NCI-H2227 treated with DMSO at 0.1 percent for 48 hours (cell line): ENCODE measurements at regions not wholly inside any gene's neighbourhood (a gene's known extent, or its start where the extent isn't known, plus 50 kb on each side); places are given as distances from the start of the nearest gene placed in this dataset.
"Not testable (repeated sequence)": the region's sequence is repeated elsewhere in the genome, so short reads cannot be mapped to it uniquely, and the experiment has no call there.

Source experiments
- DNase-seq: peaks from one replicate; lab custom pipeline; 2025; lab: John Stamatoyannopoulos, UW

DNA sequence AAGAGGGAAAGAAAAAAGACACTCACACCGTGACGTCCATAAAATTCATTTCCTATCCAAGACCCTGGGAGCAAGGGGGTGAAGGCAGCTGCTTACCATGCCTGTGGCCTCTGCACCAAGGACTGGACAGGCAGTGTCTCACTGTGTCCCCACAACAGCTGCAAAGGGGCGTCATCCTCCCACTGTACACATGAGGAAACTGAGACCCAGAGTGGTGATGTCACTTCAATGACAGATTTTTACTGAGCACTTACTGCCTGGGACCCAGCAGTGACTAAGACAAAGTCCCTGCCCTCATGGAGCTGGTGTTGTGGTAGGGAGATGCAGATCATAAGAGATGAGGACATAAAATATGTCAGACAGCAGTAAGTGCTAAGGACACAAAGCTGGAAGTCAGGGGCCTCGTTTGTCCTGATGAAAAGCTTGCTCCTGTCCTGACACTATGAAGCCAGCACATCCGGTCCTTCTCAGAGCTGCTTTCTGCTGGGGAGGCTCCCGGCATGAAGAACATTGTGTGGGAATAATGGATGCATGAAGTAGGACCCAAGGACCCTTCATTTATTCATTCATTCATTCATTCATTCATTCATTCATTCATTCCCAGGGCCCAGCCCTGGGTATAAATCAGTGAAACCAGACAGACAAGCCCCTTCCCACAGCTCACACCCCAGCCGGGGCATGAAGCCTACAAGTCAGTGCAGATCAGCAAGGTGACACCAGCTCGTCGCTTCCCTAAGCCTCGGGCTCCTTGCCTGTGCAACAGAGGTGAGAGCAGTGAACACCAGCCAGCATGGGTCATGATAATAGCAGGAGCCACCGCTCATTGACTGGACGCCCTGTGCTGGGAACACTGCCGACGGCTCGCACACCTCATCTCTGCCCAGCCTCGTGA, 473.7 kb downstream of the MATN1 start:
- DNase-seq = no peak

GRCh38 chr1:30248774-30249173, 474.6 kb downstream of the MATN1 start:
- DNase-seq = no peak

- DNase-seq = no peak
Measured at GRCh38 chr1:30248373-30248772, 475.0 kb downstream of the MATN1 start.

DNA sequence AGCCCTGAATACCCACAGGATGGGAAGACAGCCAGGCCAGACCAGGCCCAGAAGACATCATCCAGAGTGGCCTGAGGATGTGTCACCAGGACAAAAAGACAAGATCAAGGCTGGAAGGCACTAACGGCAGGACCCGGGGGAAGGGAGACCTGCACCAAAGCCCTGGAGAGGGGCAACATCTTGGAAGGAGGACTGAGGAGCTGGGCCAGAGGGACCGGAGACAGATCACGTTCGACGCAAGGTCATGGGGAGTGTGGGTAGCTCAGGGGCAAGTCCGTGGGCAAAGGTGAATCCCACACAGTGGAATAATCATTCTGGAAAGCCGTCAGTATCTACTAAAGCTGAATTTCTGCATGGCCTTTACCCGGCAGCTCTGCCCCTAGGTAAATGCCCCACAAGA, 478.6 kb downstream of the MATN1 start:
- DNase-seq = no peak

DNA sequence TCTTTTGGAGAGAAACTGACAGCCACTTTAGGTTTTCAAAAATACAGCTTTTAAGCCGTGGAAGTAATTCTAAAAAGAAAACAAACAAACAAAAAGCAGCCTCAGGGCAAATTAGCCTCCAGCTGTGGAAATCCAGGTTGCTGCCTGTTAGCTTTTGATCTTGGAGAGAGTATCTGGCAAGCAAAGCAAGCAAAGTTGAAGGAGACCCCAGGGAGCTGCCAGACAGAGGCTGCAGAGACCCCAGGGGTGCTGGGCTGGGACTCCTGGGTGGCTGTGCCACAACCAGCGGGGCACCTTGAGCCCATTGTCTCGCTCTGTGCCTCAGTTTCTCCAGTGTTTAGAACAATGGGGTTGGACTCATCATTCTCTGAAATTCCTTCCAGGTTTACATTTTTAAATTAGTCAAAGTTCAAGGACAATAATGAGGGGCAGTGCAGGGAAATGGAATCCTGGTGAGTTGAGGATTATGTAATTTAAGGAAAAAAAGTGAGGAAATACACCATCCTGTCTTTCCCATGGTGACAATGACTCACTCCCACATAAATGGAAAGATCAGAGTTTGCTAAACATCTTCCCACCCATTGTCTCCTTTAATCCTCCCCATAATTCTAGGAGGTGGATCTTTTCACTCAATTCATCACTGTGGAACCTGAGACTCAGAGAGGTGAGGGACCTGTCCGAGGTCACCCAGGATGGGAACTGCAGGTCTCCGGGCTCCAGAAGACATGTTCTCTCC, 480.5 kb downstream of the MATN1 start:
- DNase-seq = no peak

DNA sequence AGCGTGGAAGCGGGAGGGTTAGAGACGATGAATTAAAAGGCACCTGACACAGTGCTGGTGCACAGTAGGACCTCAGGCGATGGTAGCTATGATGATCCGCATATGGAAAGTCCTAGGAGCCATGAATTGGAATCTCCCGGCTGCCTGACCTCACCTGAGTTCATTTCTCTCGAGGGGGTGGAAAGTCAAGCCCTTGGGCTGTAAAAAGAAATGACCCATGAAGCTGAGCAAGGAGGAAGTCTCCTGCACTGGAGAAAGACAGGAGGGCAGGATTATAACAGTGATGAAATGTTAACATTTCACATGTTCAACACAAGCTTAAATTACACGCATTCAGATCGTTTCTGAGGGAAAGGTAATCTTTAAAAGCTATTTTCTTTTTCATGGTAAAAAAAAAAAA, 481.2 kb downstream of the MATN1 start:
- no peak for DNase-seq

DNA sequence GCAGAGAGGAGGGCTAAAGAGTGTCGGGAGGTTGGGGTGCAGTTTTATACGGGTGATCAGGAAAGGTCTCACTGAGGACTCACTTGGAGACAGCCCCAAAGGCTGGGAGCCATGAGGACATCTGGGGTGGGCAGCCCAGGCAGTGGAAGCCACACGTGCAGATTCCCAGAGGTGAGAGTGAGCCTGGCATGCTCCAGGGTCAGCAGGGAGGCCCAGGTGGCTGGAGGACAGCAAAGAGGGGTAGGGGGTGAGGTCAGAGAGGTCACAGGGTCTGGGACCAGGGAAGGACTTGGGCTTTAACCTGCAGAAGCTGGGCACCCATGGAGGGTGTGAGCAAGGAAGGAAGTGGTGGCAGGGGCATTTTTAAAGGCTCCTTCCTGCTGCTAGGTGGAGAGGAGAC, 481.7 kb downstream of the MATN1 start:
- no peak for DNase-seq

DNA sequence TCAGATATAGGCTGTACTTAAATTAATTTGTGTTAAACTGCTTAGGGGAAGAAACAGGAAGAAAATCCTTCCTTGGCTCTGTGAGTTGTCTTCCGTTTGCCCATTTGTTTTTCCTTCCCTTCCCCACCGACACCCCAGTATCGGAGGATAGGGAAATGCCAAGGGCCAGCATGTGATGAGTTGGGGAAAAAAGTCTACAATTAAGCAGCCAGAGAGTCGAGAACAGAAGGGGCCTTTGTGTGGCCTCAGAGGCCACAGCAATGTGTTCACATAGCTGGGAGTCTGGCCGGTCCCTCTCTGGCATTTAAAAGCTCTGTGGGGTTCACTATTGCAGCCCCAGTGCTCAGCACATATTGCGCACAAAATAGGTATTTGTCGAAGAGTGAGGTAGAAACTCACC, 489.3 kb downstream of the MATN1 start:
- DNase-seq = no peak

DNA sequence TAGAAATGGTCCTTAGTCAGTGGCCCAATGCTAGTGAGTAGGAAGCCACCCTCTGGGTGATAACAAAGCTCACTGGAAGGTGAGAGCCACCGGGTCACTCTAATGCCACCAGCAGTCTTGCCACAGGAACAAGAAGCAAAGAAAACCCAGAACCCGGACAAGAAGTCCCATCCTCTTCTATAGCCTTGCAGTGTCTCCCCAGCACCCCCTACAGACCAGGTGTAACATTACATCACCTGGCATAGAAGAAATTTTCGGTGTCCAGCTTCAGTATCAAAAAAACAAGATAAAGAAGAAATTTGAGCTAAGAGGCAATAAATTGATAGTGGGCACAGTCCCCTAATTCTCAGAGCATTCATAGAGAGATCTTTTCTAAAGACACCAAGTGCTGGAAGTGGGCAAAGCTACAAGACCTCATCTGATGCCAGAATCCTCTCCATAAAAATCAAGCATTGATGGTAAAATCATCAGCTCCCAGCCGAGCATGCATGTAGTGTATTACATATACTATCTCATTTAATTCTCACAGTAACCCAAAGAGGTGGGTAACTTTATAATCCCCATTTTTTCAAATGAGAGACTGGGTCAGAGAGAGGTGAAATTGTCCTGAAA, 491.0 kb downstream of the MATN1 start:
- DNase-seq = no peak

- DNase-seq = no peak
Measured at GRCh38 chr1:30229960-30230359, 493.4 kb downstream of the MATN1 start.

- no peak for DNase-seq
Measured at GRCh38 chr1:30229557-30229956, 493.8 kb downstream of the MATN1 start.

DNA sequence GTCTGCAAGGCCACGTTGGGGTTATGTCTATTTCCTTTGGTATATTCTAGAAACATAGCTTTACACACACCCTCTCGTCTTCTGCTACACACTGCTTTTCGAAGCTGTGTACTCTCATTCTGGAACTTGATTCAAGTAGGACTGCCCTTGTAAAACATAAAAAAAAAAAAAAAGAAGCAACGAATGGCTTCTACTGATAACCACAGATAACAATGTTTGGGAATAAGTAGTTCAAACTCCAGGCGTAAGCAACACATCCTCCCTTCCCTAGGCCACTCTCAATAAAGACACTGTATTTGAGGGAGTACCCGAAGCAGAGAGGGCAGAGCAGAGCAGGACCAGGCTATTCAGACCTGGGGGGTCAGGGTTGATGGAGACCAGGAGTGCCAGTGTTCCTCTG, 496.7 kb downstream of the MATN1 start:
- DNase-seq = no peak

DNA sequence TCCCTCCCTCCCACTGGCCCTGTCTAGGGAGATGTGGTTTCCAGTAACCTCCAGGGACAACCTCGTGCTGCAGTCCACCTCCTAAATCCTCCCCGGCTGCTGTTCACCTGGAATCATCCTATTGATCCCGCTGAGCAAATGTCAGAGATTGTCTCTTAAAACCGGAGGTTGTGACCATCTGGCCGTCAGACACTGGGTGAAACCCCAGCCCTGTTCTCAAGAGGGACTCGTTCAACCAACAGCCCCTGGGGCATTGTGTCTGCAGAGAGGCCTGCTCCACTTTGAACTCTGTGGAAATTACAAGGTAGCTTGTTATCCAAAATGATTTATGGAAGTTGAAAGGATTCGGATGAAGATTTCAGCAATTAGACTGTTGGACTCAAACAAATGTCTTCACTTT, 498.0 kb downstream of the MATN1 start:
- DNase-seq = peak; percentile 8

DNA sequence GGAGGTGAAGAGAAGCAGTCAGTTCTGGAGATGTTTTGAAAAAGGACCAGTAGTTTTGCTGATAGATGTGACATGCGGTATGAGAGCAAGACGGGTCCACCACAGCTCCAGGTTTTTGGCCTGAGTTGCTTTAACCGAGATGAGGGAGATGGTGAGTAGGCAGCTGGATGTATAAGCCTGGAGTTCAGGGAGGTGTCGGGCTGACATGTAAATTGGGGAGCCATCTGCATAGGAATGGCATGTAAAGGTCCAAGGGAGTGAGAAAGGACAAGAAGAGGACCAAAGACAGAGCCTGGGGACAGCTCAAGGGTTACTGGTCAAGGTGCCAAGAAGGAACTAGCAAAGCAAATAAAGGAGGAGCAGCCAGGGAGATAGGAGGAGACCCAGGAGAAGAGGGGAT, 503.7 kb downstream of the MATN1 start:
- no peak for DNase-seq

DNA sequence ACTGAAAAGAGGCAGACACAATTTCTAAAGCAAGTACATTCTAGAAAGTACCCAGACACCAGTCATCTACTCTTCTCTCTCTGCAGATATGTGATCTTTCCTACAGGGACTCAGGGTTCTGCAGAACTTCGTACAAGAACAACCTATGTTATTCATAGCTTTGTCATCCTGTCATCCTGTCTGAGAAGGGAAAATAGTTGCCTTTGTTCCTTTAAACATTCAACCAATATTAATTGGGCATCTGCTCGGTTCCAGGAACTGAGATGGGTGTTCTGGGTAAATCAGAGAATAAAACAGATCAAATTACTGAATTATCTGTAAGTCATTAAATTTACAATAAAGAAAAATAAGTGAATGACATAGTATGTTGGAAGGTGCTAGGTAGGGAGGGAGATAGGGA, 504.9 kb downstream of the MATN1 start:
- no peak for DNase-seq

- no peak for DNase-seq
Measured at GRCh38 chr1:30216602-30217001, 506.8 kb downstream of the MATN1 start.

DNA sequence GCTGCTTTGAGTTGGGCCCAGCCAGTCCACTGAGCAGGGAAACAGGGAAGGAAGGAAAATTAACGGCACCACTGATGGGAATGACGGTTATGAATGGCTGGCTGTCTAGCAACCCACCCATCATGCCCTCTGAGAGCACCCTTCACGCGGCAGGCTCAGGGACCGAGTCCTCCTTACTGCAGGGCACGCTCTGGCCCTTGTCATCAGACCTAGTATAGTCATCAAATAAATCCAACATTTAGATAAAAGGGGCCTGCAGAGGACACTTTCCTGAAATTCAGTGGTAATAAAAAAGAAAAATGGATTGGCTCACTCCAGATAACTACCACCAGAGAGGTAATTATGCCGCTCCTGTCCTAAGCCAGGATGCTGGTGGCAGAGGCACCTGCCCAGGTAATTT, 509.4 kb downstream of the MATN1 start:
- no peak for DNase-seq

DNA sequence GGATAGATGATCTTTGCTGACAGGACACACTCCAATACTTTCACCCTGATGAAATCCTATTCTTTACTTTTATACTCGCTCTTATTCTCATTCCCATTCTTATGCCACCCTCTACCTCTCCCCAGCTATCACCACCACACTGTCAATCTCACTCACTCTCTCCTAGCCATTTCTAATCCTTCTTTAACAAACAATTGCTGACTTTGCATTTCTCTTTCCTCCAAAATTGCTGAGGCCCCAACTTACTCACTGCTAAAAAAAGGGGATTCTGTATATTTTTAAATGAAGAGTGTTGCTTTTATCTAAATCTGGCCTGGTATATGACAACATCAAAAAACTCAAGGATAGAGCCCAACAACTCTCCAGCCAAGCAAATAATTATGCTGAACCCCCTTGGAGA, 515.4 kb downstream of the MATN1 start:
- not testable (repeated sequence) for DNase-seq

DNA sequence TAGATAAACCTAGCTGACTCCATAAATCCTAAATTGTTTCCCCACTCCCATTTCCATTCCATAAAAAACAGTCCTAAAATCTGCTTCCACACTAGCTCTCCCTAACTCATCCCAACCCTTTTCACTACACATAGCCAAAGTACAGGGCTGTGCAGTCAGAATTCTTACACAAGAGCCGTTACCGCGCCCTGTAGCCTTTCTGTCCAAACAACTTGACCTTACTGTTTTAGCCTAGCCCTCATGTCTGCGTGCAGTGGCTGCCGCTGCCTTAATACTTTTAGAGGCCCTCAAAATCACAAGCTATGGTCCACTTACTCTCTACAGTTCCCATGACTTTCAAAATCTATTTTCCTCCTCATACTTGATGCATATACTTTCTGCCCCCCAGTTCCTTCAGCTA, 516.8 kb downstream of the MATN1 start:
- DNase-seq = not testable (repeated sequence)

GRCh38 chr1:30204916-30205315, 518.5 kb downstream of the MATN1 start:
- not testable (repeated sequence) for DNase-seq

DNA sequence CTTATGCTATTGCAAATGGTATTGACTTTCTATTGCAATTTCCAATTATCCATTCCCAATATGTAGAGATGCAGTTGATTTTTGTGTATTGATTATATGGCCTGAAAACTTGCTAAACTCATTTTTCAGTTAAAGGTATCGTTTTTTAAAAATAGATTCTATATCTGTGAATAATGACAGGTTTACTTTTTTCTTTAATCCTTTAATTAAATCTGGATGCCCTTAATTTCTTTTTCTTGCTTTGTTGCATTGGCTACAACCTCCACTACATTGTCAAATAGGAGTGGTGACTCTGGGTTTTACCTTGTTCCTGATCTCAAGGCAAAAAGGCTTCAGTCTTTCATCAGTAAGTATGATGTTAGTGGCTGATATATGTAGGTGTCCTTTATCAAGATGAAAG, 522.4 kb downstream of the MATN1 start:
- no peak for DNase-seq

- DNase-seq = no peak
Measured at GRCh38 chr1:30200161-30200560, 523.2 kb downstream of the MATN1 start.

DNA sequence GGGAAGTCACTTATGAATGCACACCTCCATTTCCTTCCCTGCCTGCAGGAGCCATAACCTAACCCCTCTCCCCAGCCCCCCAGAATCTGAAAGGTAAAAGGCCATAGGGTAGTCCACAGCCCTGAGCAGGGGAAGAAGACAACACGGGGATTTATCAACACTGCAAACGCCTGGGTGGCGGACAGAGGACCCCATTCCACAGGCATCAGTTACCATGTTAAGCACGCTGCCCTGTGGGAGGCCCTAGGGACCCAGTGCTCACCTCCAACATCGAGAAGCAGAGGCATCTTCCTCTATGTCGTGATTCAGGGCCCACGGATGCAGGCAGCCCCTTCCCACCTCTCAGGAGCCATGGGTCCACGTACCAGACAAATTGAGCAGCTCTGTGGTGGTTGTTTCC, 523.8 kb downstream of the MATN1 start:
- no peak for DNase-seq
